Thoracic aorta (tissue), 2 donors: ENCODE measurements at regions not wholly inside any gene's neighbourhood (a gene's known extent, or its start where the extent isn't known, plus 50 kb on each side); places are given as distances from the start of the nearest gene placed in this dataset.

Experiments used
- ATAC-seq: fragments of 150-250 bp; one replicate; pipeline ENCODE4 v1.8.0; 2017; ENCODE audit warnings: low read depth; ENCODE audit not compliant: insufficient number of reproducible peaks, low FRiP score
- DNase-seq: peaks from one replicate; pipeline ENCODE4 v3.0.0-alpha.2; 2020; ENCODE audit warnings: low spot score
- H3K27ac ChIP-seq, 2 donors: fragments of 200-600 bp; sonication (generic); 1 replicate in 1 of 2; 2 replicates in 1 of 2; pipeline ENCODE4 v1.5.1; 2016; ENCODE audit warnings: mild to moderate bottlenecking in 2 of 2, moderate library complexity in 2 of 2
- H3K27me3 ChIP-seq: fragments of 200-600 bp; sonication (generic); replicated peaks from 2 replicates; pipeline ENCODE4 v1.6.0; 2016; ENCODE audit warnings: mild to moderate bottlenecking; ENCODE audit not compliant: insufficient read depth
- H3K36me3 ChIP-seq: fragments of 200-600 bp; sonication (generic); one replicate; pipeline ENCODE4 v1.5.1; 2016
- H3K4me1 ChIP-seq, 2 donors: fragments of 200-600 bp; sonication (generic); 1 replicate in 1 of 2; 2 replicates in 1 of 2; pipeline versions ENCODE4 v1.5.1 to v1.6.0; 2016; ENCODE audit warnings: low read depth in 2 of 2, mild to moderate bottlenecking in 1 of 2; ENCODE audit not compliant: control insufficient read depth in 1 of 2
- H3K4me3 ChIP-seq: fragments of 200-600 bp; sonication (generic); 2 replicates; pipeline ENCODE4 v1.5.1; 2016; ENCODE audit warnings: mild to moderate bottlenecking
- H3K9me3 ChIP-seq: fragments of 200-600 bp; sonication (generic); 2 replicates; pipeline ENCODE4 v1.5.1; 2016
- CTCF ChIP-seq: fragments of 200-600 bp; sonication (generic); IDR thresholded peaks from one replicate; pipeline ENCODE4 v1.5.1; 2019; ENCODE audit warnings: antibody characterized with exemption

GRCh38 chr11:116376547-116376946, 396.2 kb downstream of the BUD13 start:
- Histone ChIP-seq H3K27ac (no peak overlapping the region), H3K9me3 (no peaks in the 10 kb centered on the region), H3K4me3 (no peak overlapping the region), H3K27me3 (no peaks in the 10 kb centered on the region), H3K4me1 (no peaks in the 10 kb centered on the region), H3K36me3 (no peaks in the 10 kb centered on the region)
- ATAC-seq (no peak), DNase-seq (no peak)
- no peak for TF ChIP-seq CTCF

- no peak overlapping the region for H3K4me3 ChIP-seq
- ATAC-seq: no peak
- H3K36me3 ChIP-seq: no peaks in the 10 kb centered on the region
Observed at GRCh38 chr11:116376054-116376453, 396.7 kb downstream of the BUD13 start.

GRCh38 chr11:116375221-116375620, 397.6 kb downstream of the BUD13 start:
- H3K4me1 ChIP-seq: no peaks in the 10 kb centered on the region
- H3K27ac ChIP-seq: no peak overlapping the region
- no peak for TF ChIP-seq CTCF
- DNase-seq (no peak), ATAC-seq (no peak)
- no peaks in the 10 kb centered on the region for H3K9me3 ChIP-seq
- no peak overlapping the region for H3K4me3 ChIP-seq
- no peaks in the 10 kb centered on the region for H3K27me3 ChIP-seq
- no peaks in the 10 kb centered on the region for H3K36me3 ChIP-seq

More at GRCh38 chr11:116376054-116376453, 396.7 kb downstream of the BUD13 start:
- no peak for TF ChIP-seq CTCF
- Histone ChIP-seq H3K27me3 (no peaks in the 10 kb centered on the region), H3K4me1 (no peaks in the 10 kb centered on the region), H3K9me3 (no peaks in the 10 kb centered on the region), H3K27ac (no peak overlapping the region)
- DNase-seq: no peak

GRCh38 chr11:116374085-116374484, 398.7 kb downstream of the BUD13 start:
- H3K4me3 ChIP-seq: no peak overlapping the region
- no peak for DNase-seq
- H3K36me3 ChIP-seq: no peaks in the 10 kb centered on the region
- no peaks in the 10 kb centered on the region for H3K4me1 ChIP-seq
- ATAC-seq: no peak
- H3K27ac ChIP-seq: no peak overlapping the region
- H3K27me3 ChIP-seq: no peaks in the 10 kb centered on the region
- H3K9me3 ChIP-seq: no peaks in the 10 kb centered on the region
- TF ChIP-seq CTCF: no peak

- DNase-seq: no peak
- ATAC-seq: no peak
- Histone ChIP-seq H3K4me1 (no peaks in the 10 kb centered on the region), H3K27ac (no peak overlapping the region), H3K27me3 (no peaks in the 10 kb centered on the region), H3K36me3 (no peaks in the 10 kb centered on the region), H3K4me3 (no peak overlapping the region), H3K9me3 (no peaks in the 10 kb centered on the region)
- no peak for TF ChIP-seq CTCF
Observed at GRCh38 chr11:116373104-116373944, 399.5 kb downstream of the BUD13 start.
